Ishikawa (cell line): ENCODE measurements at regions not wholly inside any gene's neighbourhood (a gene's known extent, or its start where the extent isn't known, plus 50 kb on each side); places are given as distances from the start of the nearest gene placed in this dataset.

ENCODE experiments used
- EP300 ChIP-seq: IDR thresholded peaks from 2 replicates; pipeline ENCODE4 v1.6.1; 2012; ENCODE audit warnings: borderline replicate concordance
- FOXM1 ChIP-seq: IDR thresholded peaks from 2 replicates; pipeline ENCODE4 v1.6.1; 2012; ENCODE audit warnings: low read depth, borderline replicate concordance
- NFIC ChIP-seq: IDR thresholded peaks from 2 replicates; pipeline ENCODE4 v1.6.1; 2012
- USF1 ChIP-seq: IDR thresholded peaks from 2 replicates; pipeline ENCODE4 v1.6.1; 2012
- TF ChIP-seq, protein P1 (sequence below): IDR thresholded peaks from 2 replicates; pipeline ENCODE4 v1.6.1; 2012
- TF ChIP-seq, protein P2 (sequence below): IDR thresholded peaks from 2 replicates; pipeline ENCODE4 v1.6.1; 2012; ENCODE audit warnings: low read depth, mild to moderate bottlenecking

DNA sequence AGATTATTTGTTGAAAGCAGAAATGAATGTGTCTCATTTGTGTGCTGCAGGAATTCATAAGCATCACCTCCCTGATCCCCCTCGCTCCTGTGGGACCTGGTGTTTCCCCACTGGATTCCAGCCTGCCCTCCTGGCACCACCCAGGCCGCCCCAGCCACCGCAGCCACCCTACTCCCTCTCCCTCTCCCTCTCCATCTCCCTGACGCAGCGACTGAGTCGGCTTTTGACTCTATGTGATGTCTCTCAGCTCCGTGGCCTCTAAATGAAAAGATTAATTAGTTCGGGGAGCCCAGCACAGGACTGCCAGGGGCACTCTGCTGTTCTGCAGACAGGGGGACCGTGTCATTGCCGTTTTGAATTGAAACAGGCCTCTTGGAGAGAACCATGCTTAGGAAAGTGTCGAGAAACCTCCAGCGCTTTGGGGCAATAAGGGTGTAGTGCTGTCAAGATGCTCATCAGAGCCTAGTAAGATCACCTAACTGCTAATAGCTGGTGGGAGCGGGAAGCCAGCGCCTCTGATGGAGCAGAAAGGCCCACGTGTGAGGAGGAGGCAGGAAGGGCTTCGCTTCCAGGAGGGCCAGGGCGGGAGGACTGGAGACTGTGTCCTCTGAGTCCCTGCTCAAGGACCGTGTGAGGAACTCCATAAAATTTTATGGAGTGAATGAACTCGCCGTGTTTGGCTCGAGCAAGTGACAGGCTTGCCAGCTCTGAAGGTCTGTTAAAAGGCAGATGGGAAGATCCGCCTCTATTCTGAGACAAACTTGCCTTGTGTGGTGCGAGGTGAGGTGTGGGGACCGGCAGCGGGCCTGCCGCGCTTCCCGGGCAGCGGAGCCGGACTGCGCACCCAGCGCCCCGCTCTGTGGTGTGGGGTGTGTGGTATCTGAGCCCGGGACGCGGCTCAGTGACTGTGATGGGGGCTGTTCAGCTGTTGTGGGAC is 157.4 kb upstream of the C14orf180 start:
- TF ChIP-seq FOXM1, result no peak
- TF ChIP-seq EP300, result no peak
- no peak for TF ChIP-seq NFIC
- TF ChIP-seq, protein P1, sequence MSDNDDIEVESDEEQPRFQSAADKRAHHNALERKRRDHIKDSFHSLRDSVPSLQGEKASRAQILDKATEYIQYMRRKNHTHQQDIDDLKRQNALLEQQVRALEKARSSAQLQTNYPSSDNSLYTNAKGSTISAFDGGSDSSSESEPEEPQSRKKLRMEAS, result no peak
- TF ChIP-seq USF1, result no peak
- TF ChIP-seq, protein P2, sequence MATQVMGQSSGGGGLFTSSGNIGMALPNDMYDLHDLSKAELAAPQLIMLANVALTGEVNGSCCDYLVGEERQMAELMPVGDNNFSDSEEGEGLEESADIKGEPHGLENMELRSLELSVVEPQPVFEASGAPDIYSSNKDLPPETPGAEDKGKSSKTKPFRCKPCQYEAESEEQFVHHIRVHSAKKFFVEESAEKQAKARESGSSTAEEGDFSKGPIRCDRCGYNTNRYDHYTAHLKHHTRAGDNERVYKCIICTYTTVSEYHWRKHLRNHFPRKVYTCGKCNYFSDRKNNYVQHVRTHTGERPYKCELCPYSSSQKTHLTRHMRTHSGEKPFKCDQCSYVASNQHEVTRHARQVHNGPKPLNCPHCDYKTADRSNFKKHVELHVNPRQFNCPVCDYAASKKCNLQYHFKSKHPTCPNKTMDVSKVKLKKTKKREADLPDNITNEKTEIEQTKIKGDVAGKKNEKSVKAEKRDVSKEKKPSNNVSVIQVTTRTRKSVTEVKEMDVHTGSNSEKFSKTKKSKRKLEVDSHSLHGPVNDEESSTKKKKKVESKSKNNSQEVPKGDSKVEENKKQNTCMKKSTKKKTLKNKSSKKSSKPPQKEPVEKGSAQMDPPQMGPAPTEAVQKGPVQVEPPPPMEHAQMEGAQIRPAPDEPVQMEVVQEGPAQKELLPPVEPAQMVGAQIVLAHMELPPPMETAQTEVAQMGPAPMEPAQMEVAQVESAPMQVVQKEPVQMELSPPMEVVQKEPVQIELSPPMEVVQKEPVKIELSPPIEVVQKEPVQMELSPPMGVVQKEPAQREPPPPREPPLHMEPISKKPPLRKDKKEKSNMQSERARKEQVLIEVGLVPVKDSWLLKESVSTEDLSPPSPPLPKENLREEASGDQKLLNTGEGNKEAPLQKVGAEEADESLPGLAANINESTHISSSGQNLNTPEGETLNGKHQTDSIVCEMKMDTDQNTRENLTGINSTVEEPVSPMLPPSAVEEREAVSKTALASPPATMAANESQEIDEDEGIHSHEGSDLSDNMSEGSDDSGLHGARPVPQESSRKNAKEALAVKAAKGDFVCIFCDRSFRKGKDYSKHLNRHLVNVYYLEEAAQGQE, result no peak
